CD4-positive, alpha-beta T cell treated with Interleukin-4 for 4 hours (primary cell): ENCODE measurements at regions not wholly inside any gene's neighbourhood (a gene's known extent, or its start where the extent isn't known, plus 50 kb on each side); places are given as distances from the start of the nearest gene placed in this dataset.
A peak's percentile ranks its signal among the peaks of the same experiment; 100 is the strongest.

ENCODE experiments used
- DNase-seq: peaks from one replicate; pipeline ENCODE4 v3.0.0-alpha.2; 2020

GRCh38 chr18:77870199-77870598 is 620.6 kb downstream of the GALR1 start:
- DNase-seq: no peak

GRCh38 chr18:77870894-77871293 is 621.2 kb downstream of the GALR1 start:
- DNase-seq: no peak

GRCh38 chr18:77872166-77872565 is 622.5 kb downstream of the GALR1 start:
- no peak for DNase-seq

GRCh38 chr18:77876319-77876865 is 626.7 kb downstream of the GALR1 start:
- no peak for DNase-seq

DNA sequence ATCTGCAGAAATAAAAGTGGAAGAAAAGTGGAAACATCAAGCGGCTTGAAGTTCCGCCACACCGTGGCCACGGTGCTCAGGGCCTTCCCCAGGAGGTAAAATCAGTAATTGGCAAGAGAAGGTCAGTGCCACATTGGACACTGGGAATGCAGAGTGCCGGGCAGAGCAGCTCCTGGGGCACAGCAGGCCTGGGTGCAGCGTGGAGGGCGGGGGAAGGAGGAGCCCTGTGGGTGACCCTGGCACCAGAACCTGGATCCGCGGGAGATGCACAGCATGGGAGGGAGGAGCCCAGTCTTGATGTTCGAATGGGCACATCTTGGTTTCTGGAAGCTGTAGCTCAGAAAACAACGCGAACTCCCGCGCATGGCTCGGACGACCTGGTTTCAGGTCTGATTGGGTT is 630.2 kb downstream of the GALR1 start:
- no peak for DNase-seq

GRCh38 chr18:77884454-77884853 is 634.8 kb downstream of the GALR1 start:
- DNase-seq: no peak

- no peak for DNase-seq
These were observed 644.4 kb downstream of the GALR1 start for GRCh38 chr18:77894060-77894459.

- no peak for DNase-seq
These were observed 645.6 kb downstream of the GALR1 start for GRCh38 chr18:77895250-77895649.

DNA sequence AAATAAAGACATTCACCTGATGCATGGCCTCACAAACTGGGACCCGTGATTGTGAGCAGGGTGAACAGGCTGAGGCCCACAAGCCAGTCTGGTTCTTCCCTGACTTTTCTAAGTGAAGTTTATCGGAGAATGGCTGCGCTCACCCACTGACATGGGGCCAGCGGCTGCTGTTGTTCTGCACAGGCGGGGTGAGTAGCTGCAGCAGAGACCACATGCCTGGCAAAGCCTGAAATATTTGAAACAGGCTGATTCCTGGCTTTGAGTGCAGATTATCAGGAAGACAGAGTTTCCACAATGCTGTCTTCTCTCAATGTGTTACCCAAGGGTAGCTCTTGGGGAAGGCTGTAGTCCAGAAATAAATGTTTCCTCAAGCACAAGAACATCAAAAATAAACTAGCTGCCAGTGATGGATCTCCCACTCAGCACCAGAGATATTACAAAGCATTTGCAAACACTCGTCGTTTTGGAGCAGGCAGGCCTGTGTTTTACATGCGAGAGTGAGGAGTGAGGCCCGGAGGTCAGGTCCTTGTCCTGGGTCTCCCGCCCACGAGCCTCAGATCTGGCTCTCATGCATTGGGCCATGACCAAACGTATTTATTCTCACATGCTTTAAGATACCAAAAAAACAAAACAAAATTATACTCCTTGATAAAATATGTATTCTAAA is 647.1 kb downstream of the GALR1 start:
- DNase-seq: no peak

GRCh38 chr18:77897606-77898005 is 648.0 kb downstream of the GALR1 start:
- DNase-seq: no peak

DNA sequence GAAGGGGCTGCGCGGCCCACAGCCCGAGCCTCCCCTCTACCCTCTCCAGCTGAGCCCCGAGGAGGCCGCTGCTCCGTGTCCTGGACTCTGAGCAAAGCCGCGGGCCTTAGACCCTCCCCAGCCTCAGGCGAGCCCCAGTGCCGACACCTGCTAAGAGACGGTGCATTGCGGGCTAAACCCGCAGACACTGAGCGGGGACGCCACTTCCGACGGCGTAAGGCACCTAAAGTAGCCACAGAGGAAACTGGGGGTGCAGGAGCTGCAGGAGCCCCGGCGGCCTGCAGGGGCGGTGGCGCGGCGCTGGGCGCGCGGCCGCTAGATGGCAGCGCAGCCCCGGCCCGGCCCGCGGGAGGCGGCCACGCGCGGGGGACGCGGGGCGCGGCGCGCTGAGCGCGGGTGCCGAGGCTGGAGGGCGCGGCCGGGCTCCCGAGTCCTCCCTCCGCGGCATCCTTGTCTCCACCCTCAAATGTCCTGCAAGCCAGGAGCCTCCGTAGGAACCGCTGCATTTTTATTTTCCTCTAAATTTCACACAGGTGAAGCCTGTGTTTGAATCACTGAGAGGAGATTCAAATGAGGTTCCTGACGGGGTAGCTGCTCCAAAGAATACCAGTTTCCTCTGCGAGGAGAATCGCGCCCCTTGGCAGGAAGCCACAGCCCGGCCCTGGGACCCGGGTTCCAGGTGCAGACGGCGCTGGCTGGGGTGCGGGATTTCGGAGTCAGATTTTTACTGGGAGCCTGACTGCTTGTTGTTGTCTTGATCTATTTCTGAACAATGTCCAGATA is 650.5 kb downstream of the GALR1 start:
- DNase-seq: peak; percentile 37

DNA sequence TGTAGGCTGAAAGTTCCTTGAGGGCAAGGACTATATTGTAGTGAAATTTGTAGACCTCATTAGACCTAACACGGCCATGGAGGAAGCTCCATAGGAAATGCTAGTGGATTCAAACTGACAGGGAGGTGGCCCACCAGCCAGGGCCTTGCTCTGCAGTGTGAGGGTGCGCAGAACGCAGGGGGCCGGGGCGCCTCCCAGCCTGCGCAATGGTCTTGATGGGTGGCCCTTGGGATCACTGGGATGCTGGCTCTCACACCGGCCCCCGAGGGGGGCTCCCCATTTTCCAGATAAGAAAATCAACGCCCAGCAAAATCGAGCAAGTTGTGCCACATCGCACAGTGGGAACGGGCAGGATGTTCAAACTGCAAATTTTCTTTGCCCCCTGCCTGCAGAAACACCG is 655.4 kb downstream of the GALR1 start:
- DNase-seq: no peak

DNA sequence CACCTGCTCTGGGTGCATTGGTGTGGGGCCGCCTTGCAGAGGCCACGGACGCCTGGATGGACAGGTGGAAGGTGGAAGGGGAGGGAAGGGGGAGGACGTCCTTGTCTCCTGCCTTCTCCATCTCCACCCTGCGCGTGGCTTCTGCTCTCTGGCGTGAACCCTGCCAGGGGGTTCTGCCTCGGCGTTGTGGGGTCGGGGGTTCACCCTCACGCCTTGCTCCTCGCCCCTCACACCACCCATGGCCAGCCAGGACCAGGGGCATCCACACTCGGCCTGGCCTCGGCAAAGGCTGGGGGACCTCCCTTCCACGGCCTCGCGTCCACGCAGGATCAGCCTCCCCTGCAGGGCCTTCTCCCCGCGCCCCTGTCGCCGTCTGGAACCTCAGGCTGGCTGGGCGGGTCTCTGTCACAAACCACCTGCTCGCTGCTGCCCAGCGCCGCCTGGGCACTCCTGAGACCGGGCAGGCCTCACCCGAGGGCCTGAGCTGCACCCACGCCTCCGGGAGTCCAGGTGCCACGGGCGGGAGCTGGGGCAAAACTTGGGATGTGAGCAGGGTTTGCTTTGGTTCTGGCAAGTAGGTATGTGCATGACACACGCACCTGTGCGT is 655.9 kb downstream of the GALR1 start:
- no peak for DNase-seq

DNA sequence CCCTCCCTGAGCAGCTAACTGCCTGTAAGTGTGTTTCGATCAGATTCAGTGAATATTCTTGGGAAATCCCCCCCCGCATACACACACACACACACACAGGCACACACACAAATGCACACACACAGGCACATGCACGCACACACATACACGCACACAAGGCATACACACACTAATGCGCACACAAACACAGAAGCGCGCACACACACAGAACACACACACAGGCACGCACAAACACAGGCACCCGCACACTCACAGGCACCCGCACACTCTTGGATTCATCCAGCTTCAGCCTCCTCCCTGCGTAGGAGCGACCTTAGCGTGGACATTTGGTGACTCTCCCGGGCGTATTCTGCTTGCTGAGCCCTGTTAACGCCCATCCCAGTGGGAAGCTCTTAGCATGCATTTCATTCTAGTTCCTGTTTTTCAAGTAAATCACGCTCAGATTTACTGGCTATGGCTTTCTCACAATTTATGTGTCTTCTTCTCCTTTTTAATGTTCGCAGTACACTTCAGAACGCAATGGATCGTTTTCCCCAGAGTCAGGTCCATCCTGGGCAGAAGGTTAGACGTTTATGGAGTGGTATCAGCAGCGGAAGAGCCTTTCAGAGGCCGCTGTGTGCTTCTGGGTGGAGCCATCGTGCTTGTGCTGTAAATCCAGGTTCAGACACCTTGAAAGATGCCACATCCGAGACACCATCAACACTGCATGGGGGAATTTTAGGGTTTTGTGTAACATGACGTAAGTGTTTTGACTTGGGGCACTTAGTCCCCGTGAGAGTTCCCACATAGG is 656.6 kb downstream of the GALR1 start:
- DNase-seq: no peak

- DNase-seq: no peak
These were observed 660.7 kb downstream of the GALR1 start for GRCh38 chr18:77910347-77910746.

- DNase-seq: no peak
These were observed 662.4 kb downstream of the GALR1 start for GRCh38 chr18:77911971-77912605.

GRCh38 chr18:77918730-77919129 is 669.1 kb downstream of the GALR1 start:
- DNase-seq: no peak

DNA sequence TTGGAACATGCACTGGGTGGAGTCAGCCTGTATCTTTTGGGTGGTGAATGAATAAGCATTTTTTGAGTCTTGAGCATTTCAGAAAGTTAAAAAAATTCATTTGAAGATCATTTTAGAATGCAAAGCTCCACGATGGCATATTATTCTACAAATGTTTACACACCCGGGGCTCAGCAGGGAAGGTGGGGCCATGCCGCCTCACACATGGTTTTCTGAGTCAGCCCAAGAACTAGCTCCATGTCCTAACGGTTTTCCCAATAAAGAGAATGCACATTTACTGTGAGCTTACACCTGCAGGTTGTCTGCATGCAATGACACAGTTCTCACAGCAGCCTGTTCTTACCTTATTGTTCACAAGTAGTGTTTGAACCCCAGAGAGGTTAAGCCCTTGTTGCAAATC is 670.3 kb downstream of the GALR1 start:
- no peak for DNase-seq

- no peak for DNase-seq
These were observed 685.7 kb downstream of the GALR1 start for GRCh38 chr18:77935342-77935741.

- no peak for DNase-seq
These were observed 690.9 kb downstream of the GALR1 start for GRCh38 chr18:77940566-77940965.

DNA sequence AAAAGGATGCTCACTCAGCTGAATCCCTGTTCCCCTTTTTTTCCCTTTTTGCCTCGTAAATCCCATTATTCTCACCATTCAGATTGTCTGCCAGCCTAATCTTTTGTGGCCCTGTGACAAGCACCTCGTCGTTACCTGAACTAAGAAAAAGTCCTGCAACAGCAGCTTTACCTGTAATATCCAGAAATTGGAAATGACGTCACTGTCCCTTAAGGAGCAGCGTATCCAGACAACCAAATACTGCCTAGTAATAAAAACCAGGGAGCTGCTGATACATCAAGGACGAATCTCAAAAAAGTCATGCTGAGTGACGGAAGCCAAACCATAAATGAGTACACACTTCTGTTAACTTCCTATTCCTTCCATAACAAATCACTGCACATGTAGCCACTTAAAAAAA is 694.9 kb downstream of the GALR1 start:
- no peak for DNase-seq

- no peak for DNase-seq
These were observed 698.9 kb downstream of the GALR1 start for GRCh38 chr18:77948567-77948966.
